ENCODE measurements at regions not wholly inside any gene's neighbourhood (a gene's known extent, or its start where the extent isn't known, plus 50 kb on each side); places are given as distances from the start of the nearest gene placed in this dataset.

DNA sequence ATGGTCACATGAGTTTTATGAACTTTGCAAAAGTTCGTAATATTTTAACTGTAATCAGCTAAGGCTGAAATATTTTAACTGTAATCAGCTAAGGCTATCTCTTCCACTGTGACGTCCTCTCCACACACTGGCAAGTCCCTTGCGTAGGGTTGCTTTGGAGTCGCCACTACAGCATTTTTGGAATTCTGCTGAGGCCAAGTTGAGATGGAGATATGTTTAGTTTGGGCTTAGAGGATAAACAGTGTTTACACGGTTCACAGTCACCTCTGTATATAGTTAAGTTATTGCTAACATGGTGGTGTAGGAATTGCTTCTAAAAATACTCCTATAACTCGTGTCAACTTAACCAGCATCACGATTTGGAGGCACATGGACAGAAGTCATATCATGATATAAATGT is 143.6 kb upstream of the SERP2 start:
- Histone ChIP-seq H3K4me1 (peaks cover 46% of the 10 kb centered on the region), H3K27me3 (replicated peaks; ENCODE audit: control insufficient read depth, insufficient read depth, low read length) (no peaks in the 10 kb centered on the region), H3K36me3 (ENCODE audit: control insufficient read depth, insufficient read depth, low read length) (no peaks in the 10 kb centered on the region), H3K4me3 (ENCODE audit: low read depth, low read length) (no peak overlapping the region), H3K9me3 (no peaks in the 10 kb centered on the region; the same call in 1 of the 2 replicates)
- BruUV-seq (replicated peaks): no TSS peak
- TF ChIP-seq, protein P1, sequence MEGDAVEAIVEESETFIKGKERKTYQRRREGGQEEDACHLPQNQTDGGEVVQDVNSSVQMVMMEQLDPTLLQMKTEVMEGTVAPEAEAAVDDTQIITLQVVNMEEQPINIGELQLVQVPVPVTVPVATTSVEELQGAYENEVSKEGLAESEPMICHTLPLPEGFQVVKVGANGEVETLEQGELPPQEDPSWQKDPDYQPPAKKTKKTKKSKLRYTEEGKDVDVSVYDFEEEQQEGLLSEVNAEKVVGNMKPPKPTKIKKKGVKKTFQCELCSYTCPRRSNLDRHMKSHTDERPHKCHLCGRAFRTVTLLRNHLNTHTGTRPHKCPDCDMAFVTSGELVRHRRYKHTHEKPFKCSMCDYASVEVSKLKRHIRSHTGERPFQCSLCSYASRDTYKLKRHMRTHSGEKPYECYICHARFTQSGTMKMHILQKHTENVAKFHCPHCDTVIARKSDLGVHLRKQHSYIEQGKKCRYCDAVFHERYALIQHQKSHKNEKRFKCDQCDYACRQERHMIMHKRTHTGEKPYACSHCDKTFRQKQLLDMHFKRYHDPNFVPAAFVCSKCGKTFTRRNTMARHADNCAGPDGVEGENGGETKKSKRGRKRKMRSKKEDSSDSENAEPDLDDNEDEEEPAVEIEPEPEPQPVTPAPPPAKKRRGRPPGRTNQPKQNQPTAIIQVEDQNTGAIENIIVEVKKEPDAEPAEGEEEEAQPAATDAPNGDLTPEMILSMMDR (IDR thresholded peaks at IDR 0.05; ENCODE audit: insufficient read depth in 1 of 2, low read depth in 1 of 2, low read length in 1 of 2, severe bottlenecking in 1 of 2, unreplicated experiment in 1 of 2): no peak
- Mint-ChIP-seq H3K27ac (ENCODE audit: unreplicated experiment) (no peak overlapping the region), H3K4me1 (ENCODE audit: low read depth, unreplicated experiment) (peaks cover 7% of the 10 kb centered on the region), H3K9me3 (ENCODE audit: unreplicated experiment) (no peaks in the 10 kb centered on the region), H3K27me3 (ENCODE audit: insufficient read depth, unreplicated experiment) (no peaks in the 10 kb centered on the region), H3K36me3 (ENCODE audit: insufficient read depth, unreplicated experiment) (peaks cover 5% of the 10 kb centered on the region), H3K4me3 (ENCODE audit: unreplicated experiment) (no peak overlapping the region)
- ChIA-PET CTCF (interaction anchor here (1.2 to 1.8 kb wide), 5 partner anchors 11 to 207 kb away, joined by 3 to 11 read pairs (median 5); no protein-coding TSS in a partner anchor), POLR2A (interaction anchor here (0.6 to 2.3 kb wide), 5 partner anchors 17 to 207 kb away, joined by 3 to 28 read pairs (median 6); no protein-coding TSS in a partner anchor)
- DNase-seq: peak; percentile 92 to 95
- intact Hi-C loops (cut with micrococcal nuclease; ENCODE audit: unreplicated experiment): loop anchor here (1.0 kb wide), 5 partner anchors 53 to 205 kb away; no protein-coding TSS in a partner anchor

DNA sequence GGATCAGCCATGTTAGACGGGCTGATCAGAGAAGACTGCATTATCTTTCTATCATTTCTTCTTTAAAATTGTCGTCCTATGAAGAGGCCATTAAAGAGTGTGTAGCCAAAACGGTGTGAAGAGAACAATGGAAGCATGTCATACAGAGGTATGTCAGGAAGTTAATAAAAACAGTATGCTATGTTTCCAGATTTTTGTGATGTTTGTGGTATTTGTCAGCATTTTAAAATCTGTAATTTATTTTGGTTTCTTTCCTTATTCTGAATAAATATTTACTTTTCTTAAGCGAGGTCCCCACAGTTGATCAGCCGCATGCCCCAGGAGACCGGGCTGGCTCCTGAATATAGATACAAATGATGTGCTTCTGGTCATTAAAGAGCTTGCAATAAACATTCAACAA is 142.9 kb upstream of the SERP2 start:
- no peak for DNase-seq
- TSS peak; percentile 79 for BruUV-seq (replicated peaks)
- Mint-ChIP-seq H3K36me3 (ENCODE audit: insufficient read depth, unreplicated experiment) (peaks cover 5% of the 10 kb centered on the region), H3K4me3 (ENCODE audit: unreplicated experiment) (no peak overlapping the region), H3K27ac (ENCODE audit: unreplicated experiment) (no peak overlapping the region), H3K4me1 (ENCODE audit: low read depth, unreplicated experiment) (peaks cover 7% of the 10 kb centered on the region), H3K27me3 (ENCODE audit: insufficient read depth, unreplicated experiment) (no peaks in the 10 kb centered on the region), H3K9me3 (ENCODE audit: unreplicated experiment) (no peaks in the 10 kb centered on the region)
- POLR2A ChIA-PET: no interaction called here
- no peaks in the 10 kb centered on the region for H3K36me3 ChIP-seq (ENCODE audit: control insufficient read depth, insufficient read depth, low read length)
- CTCF ChIA-PET: no interaction called here
- no peaks in the 10 kb centered on the region; the same call in 1 of the 2 replicates for H3K9me3 ChIP-seq
- intact Hi-C loops (cut with micrococcal nuclease; ENCODE audit: unreplicated experiment): loop anchor here (1.0 kb wide), 5 partner anchors 53 to 205 kb away; no protein-coding TSS in a partner anchor
- no peak overlapping the region for H3K4me3 ChIP-seq (ENCODE audit: low read depth, low read length)
- no peaks in the 10 kb centered on the region for H3K27me3 ChIP-seq (replicated peaks; ENCODE audit: control insufficient read depth, insufficient read depth, low read length)
- TF ChIP-seq, protein P1 (IDR thresholded peaks at IDR 0.05; ENCODE audit: insufficient read depth in 1 of 2, low read depth in 1 of 2, low read length in 1 of 2, severe bottlenecking in 1 of 2, unreplicated experiment in 1 of 2): no peak
- peaks cover 45% of the 10 kb centered on the region for H3K4me1 ChIP-seq

DNA sequence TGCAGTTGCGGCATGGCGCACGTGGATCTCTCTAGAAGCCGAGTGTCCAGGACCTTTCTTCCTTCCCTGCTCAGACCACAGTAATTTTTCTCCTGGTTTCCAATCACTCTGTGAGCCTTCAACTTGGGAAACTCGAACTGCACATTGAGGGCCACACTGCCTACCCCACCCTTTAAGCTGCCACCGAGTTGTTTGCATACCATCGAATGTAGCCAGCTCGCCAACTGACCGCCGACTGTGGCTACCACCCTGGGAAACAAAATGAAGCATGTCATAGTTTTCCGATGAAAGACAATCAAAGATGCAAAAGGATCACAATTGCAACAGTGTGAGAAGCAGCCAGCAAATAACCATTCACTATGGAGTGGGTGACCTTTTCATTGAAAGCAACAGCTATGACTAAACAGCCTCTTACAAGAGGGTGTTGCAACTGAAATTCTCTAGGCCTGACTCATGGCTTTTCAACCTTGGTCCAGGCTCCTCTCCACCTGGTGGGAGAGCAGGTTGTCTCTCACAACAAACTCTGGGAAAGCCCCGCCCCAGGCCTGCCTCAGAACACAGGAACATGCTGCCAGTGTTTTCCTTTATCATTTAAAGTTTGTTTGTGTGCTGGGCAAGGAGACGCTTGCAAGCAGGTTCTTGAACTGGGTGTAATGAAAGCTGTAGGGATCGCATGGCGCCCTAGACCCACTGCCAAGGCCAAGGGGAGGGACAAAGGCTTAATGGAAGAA is 141.7 kb upstream of the SERP2 start:
- Mint-ChIP-seq H3K36me3 (ENCODE audit: insufficient read depth, unreplicated experiment) (peaks cover 5% of the 10 kb centered on the region), H3K27me3 (ENCODE audit: insufficient read depth, unreplicated experiment) (no peaks in the 10 kb centered on the region), H3K4me1 (ENCODE audit: low read depth, unreplicated experiment) (peaks cover 7% of the 10 kb centered on the region), H3K27ac (ENCODE audit: unreplicated experiment) (no peak overlapping the region), H3K4me3 (ENCODE audit: unreplicated experiment) (peak overlapping the region; percentile 63), H3K9me3 (ENCODE audit: unreplicated experiment) (no peaks in the 10 kb centered on the region)
- Histone ChIP-seq H3K9me3 (no peaks in the 10 kb centered on the region; the same call in 1 of the 2 replicates), H3K27me3 (replicated peaks; ENCODE audit: control insufficient read depth, insufficient read depth, low read length) (no peaks in the 10 kb centered on the region), H3K4me3 (ENCODE audit: low read depth, low read length) (no peak overlapping the region), H3K4me1 (peaks cover 45% of the 10 kb centered on the region), H3K36me3 (ENCODE audit: control insufficient read depth, insufficient read depth, low read length) (no peaks in the 10 kb centered on the region)
- CTCF ChIA-PET: interaction anchor here (0.9 to 1.0 kb wide), 3 partner anchors 19 to 205 kb away, joined by 3 to 4 read pairs (median 4); no protein-coding TSS in a partner anchor
- TF ChIP-seq, protein P1 (IDR thresholded peaks at IDR 0.05; ENCODE audit: insufficient read depth in 1 of 2, low read depth in 1 of 2, low read length in 1 of 2, severe bottlenecking in 1 of 2, unreplicated experiment in 1 of 2): peak in 1 of 2 experiments; percentile 36
- POLR2A ChIA-PET: interaction anchor here (0.6 to 1.3 kb wide), 3 partner anchors 90 to 205 kb away, joined by 3 to 6 read pairs (median 4); no protein-coding TSS in a partner anchor
- DNase-seq: peak; percentile 90 to 92
- BruUV-seq (replicated peaks): TSS peak; percentile 85
- intact Hi-C loops (cut with micrococcal nuclease; ENCODE audit: unreplicated experiment): no loop called here

Data from Caco-2 (cell line).